HUES6 (cell line): ENCODE measurements at regions not wholly inside any gene's neighbourhood (a gene's known extent, or its start where the extent isn't known, plus 50 kb on each side); places are given as distances from the start of the nearest gene placed in this dataset.

Experiments used
- H3K27ac ChIP-seq: 2 replicates; pipeline ENCODE4 v1.7.0; 2013; ENCODE audit warnings: low read depth, mild to moderate bottlenecking, low read length, inconsistent platforms
- H3K27me3 ChIP-seq: 2 replicates; pipeline ENCODE4 v1.6.1; 2013; ENCODE audit warnings: low read length; ENCODE audit not compliant: control insufficient read depth, insufficient read depth
- H3K36me3 ChIP-seq: 2 replicates; pipeline ENCODE4 v1.6.1; 2013; ENCODE audit warnings: low read length; ENCODE audit not compliant: control insufficient read depth, insufficient read depth
- H3K4me1 ChIP-seq: 2 replicates; pipeline ENCODE4 v1.6.1; 2013; ENCODE audit warnings: low read length; ENCODE audit not compliant: control insufficient read depth, insufficient read depth
- H3K4me3 ChIP-seq: 2 replicates; pipeline ENCODE4 v1.5.1; 2013; ENCODE audit warnings: low read depth, low read length
- H3K9ac ChIP-seq: one replicate; pipeline ENCODE4 v1.6.1; 2013; ENCODE audit warnings: mild to moderate bottlenecking, low read length
- H3K9me3 ChIP-seq: 2 replicates; pipeline ENCODE4 v1.6.1; 2013; ENCODE audit warnings: low read depth, low read length; ENCODE audit not compliant: control insufficient read depth, insufficient read depth

DNA sequence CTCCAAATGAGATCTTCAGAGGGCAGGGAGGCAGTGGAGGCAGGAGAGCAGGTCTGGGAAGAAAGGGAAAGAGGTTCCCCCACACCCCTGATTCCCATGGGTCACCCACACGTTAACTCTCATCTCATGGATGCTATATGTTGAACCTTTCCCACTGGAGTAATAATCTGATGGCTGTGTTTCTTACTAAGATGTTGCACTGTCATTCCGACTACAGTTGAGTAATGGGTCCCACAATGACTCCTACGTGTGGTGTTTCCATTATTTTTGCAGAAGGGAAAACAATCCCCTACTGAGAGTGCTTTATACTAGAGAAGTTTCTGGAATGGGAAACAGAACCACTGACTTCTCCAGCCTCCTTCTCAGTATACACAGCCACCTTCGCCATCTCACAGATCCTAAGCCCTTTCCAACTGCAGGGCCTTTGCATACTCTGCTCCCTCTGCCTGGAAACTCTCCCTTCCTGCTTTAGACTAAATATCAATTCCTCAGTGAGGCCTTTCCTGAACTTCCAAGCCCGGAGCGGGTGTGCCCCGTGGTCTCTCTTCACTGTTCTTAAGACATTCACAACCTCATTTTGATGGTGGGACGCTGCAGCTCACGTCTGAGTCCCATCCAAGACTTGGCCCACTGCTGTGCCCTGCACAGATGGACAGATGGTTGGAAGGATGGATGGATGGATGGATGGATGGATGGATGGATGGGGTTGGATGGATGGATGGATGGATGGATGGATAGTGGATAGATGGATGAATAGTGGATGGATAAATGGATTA is 238.6 kb upstream of the PMEPA1 start:
- Histone ChIP-seq H3K27me3 (no peaks in the 10 kb centered on the region), H3K9ac (no peak overlapping the region), H3K36me3 (no peaks in the 10 kb centered on the region), H3K9me3 (no peaks in the 10 kb centered on the region), H3K4me1 (no peaks in the 10 kb centered on the region), H3K27ac (no peak overlapping the region), H3K4me3 (no peak overlapping the region)

DNA sequence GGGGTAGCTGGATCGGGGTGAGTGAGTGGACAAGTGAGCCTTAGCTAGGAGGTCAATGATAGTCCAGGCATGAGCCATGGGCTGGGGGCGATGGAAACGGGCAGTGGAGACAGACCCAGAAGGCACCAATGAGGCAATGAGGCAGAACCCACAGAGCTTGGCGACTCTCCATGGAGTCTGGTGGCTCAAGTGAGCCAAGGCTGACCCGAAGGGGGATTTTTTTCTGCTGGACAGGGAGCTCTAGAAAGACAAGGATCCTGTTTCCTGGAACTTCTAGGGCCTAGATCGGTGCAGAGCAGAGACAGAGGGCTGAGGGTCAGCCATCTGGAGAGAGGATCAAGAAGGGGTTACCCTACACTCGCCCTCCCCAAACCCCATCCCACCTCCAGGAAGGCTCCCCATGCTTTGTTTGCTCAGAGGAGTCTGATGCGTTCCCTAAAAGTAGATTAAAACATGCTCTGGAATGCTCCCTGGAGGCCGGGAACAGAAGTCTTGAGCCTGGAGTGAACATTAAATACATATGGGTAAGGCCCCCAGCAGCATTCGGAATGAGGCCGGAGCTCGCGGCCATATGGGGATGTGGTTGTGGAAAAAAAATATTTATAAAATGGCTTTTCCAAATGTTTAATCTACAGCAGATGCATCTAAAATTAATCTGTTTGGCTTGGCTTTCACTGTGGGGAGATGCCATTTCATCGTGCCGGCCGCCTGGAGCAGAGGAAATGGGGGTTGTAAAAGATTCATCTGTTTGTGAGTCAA is 237.8 kb upstream of the PMEPA1 start:
- no peaks in the 10 kb centered on the region for H3K4me1 ChIP-seq
- no peak overlapping the region for H3K9ac ChIP-seq
- no peaks in the 10 kb centered on the region for H3K9me3 ChIP-seq
- no peaks in the 10 kb centered on the region for H3K36me3 ChIP-seq
- no peak overlapping the region for H3K4me3 ChIP-seq
- no peaks in the 10 kb centered on the region for H3K27me3 ChIP-seq
- no peak overlapping the region for H3K27ac ChIP-seq

GRCh38 chr20:57946559-57947315 is 236.9 kb upstream of the PMEPA1 start:
- H3K9me3 ChIP-seq, result no peaks in the 10 kb centered on the region
- H3K4me3 ChIP-seq, result no peak overlapping the region
- no peaks in the 10 kb centered on the region for H3K27me3 ChIP-seq
- no peak overlapping the region for H3K27ac ChIP-seq
- H3K9ac ChIP-seq, result no peak overlapping the region
- H3K36me3 ChIP-seq, result no peaks in the 10 kb centered on the region
- H3K4me1 ChIP-seq, result 0 out of 2 replicates have a peak, but pooled peaks cover 5% of the 10 kb centered on the region

DNA sequence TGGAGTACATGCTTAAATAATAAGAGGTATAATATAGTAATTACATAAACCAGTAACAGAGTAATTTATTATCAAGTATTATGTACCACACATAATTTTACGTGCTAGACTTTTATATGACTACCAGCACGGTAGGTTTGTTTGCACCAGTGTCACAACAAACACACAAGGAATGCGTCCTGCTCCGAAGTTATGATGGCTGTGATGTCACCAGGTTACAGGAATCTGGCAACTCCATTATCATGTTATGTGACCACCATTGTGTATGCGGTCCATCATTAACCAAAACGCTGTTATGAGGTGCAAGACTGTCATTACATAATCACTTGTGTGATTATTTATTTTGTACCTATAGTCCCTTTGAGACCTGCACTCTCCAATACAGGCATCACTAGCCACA is 235.2 kb upstream of the PMEPA1 start:
- Histone ChIP-seq H3K9ac (no peak overlapping the region), H3K4me3 (no peak overlapping the region), H3K9me3 (no peaks in the 10 kb centered on the region), H3K27me3 (no peaks in the 10 kb centered on the region), H3K4me1 (0 out of 2 replicates have a peak, but pooled peaks cover 8% of the 10 kb centered on the region), H3K36me3 (no peaks in the 10 kb centered on the region), H3K27ac (no peak overlapping the region)

DNA sequence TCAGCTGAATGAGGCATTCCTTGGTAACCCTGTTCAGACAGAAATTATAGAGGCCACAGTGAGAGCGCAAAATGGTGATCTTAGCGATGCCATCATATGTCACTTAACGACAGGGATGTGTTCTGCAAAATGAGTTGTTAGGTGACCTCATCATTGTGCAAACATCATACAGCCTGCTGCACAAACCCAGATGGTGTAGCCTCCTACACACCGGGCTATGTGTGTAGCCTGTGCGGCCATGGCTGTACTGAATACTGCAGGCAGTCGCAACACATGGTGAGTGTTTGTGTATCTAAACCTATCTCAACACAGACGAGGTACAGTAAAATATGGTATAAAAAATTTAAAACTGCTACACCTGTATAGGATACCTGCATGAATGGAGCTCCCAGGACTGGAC is 234.1 kb upstream of the PMEPA1 start:
- Histone ChIP-seq H3K36me3 (no peaks in the 10 kb centered on the region), H3K27me3 (no peaks in the 10 kb centered on the region), H3K9ac (no peak overlapping the region), H3K4me1 (peaks cover 12% of the 10 kb centered on the region; the same call in 1 of the 2 replicates), H3K9me3 (no peaks in the 10 kb centered on the region), H3K27ac (no peak overlapping the region), H3K4me3 (no peak overlapping the region)

DNA sequence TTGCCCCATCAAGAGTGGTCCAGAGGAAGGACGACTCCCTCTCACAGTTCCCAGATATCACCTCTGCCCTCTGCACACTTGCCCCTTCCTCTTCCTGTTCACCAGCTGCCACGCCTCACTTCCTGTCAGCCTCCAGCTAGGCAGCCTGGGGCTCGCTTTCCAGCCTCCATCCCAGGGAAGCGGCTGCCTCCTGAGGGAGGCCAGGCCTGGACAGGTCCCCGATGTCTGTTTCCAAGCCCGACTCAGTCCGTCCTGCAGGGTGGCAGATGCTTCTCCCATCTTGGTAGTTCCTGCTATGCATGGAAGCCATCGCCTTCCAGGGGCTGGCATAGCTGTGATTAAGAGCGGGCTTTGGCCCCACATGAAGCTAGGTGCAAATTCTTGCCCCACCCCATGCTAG is 233.5 kb upstream of the PMEPA1 start:
- no peak overlapping the region for H3K27ac ChIP-seq
- no peak overlapping the region for H3K4me3 ChIP-seq
- no peak overlapping the region for H3K9ac ChIP-seq
- H3K9me3 ChIP-seq, result no peaks in the 10 kb centered on the region
- peaks cover 12% of the 10 kb centered on the region; the same call in 1 of the 2 replicates for H3K4me1 ChIP-seq
- H3K36me3 ChIP-seq, result no peaks in the 10 kb centered on the region
- no peaks in the 10 kb centered on the region for H3K27me3 ChIP-seq

DNA sequence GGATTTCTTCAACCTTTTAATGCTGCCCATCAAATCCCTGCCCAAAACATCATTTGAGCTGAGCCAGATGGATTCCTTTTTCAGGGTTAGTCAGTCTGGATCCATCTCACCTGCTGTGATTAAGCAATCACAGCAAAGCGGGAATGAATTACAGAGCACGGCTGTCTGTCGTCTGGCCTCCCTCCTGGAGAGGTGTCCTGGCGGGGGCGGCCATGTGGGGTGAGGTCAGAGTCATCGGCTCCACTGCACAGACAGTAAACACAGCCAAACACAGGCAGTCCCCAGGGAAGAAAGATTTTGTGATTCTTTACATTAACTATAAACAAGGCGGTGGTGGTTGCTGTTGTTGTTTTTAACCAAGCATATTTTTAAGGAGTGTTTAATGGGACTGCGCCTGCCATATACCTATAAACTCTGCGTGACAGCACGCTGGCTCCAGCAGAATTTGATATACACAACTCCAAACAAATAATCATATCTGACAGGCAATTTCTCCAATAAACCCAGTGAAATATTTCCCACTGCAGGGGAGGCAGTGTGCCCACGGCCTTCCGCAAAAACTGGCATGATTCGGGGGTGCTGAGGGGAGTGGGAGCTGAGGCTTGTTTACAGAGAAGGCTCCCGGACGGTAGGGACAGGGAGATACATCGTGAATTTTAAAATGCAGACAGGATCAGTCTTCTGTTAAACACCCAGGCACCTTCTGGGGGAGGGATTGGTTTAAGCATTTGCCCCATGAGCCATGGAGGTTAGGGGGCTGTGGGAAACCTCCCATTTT is 232.0 kb upstream of the PMEPA1 start:
- Histone ChIP-seq H3K9ac (no peak overlapping the region), H3K4me3 (no peak overlapping the region), H3K4me1 (peaks cover 12% of the 10 kb centered on the region; the same call in 1 of the 2 replicates), H3K9me3 (no peaks in the 10 kb centered on the region), H3K36me3 (no peaks in the 10 kb centered on the region), H3K27ac (no peak overlapping the region), H3K27me3 (no peaks in the 10 kb centered on the region)

DNA sequence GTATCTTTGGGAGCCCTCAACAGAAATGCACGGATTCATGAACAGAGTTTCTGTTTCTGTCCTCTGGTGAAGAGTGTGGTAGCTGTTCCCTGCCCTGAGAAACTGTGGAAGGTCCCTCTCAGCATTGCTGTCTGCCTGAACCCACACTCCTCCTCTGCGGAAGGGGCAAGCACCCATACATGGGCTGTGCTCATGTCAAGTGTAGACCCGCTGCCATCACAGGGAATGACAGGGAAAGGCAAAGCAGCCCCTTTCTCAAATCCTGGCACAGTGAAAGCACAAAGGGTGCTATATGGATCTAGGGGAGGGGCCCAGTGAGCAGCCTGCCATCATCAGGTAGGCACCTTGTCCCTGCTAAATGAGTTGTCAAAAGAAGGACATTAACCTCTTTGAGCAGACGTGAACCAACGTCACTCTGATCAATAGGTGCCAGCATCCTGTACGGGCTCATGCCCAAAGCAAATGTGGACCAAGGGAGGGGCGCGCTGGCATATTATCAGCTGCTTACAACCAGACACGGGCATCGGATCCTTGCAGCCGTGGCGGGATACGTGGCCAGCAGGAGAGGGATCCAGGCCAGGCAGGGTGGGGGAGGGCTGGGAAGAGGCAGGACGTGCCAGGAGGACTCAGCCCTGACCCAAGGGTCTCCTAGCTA is 231.2 kb upstream of the PMEPA1 start:
- H3K9me3 ChIP-seq, result peaks cover 5% of the 10 kb centered on the region; the same call in 1 of the 2 replicates

GRCh38 chr20:57940376-57940775 is 230.6 kb upstream of the PMEPA1 start:
- Histone ChIP-seq H3K9ac (no peak overlapping the region), H3K9me3 (peaks cover 5% of the 10 kb centered on the region; the same call in 1 of the 2 replicates), H3K36me3 (no peaks in the 10 kb centered on the region), H3K4me3 (no peak overlapping the region), H3K27me3 (no peaks in the 10 kb centered on the region), H3K27ac (no peak overlapping the region), H3K4me1 (peaks cover 12% of the 10 kb centered on the region; the same call in 1 of the 2 replicates)

More for the DNA sequence above, 231.2 kb upstream of the PMEPA1 start:
- Histone ChIP-seq H3K4me3 (no peak overlapping the region), H3K9ac (no peak overlapping the region), H3K27me3 (no peaks in the 10 kb centered on the region), H3K36me3 (no peaks in the 10 kb centered on the region), H3K4me1 (peaks cover 12% of the 10 kb centered on the region; the same call in 1 of the 2 replicates), H3K27ac (no peak overlapping the region)

GRCh38 chr20:57939499-57939898 is 229.7 kb upstream of the PMEPA1 start:
- H3K9me3 ChIP-seq, result peaks cover 5% of the 10 kb centered on the region; the same call in 1 of the 2 replicates
- no peaks in the 10 kb centered on the region for H3K27me3 ChIP-seq
- H3K36me3 ChIP-seq, result no peaks in the 10 kb centered on the region
- no peak overlapping the region for H3K9ac ChIP-seq
- H3K4me1 ChIP-seq, result peaks cover 12% of the 10 kb centered on the region; the same call in 1 of the 2 replicates
- H3K27ac ChIP-seq, result no peak overlapping the region
- H3K4me3 ChIP-seq, result no peak overlapping the region
